Neural crest cell (in vitro differentiated cells): ENCODE measurements at regions not wholly inside any gene's neighbourhood (a gene's known extent, or its start where the extent isn't known, plus 50 kb on each side); places are given as distances from the start of the nearest gene placed in this dataset.

Experiments used
- DNase-seq: peaks from one replicate; pipeline ENCODE4 v3.0.0; 2021; ENCODE audit warnings: low read depth, mixed read lengths, low spot score
- H3K27ac Mint-ChIP-seq: one replicate; pipeline ENCODE4 v1.8.0; 2021; ENCODE audit warnings: mild to moderate bottlenecking, mixed read lengths; ENCODE audit not compliant: unreplicated experiment
- H3K27me3 Mint-ChIP-seq: 2 replicates; pipeline ENCODE4 v1.8.0; 2021; ENCODE audit warnings: low read depth, mild to moderate bottlenecking, mixed read lengths
- H3K36me3 Mint-ChIP-seq: 2 replicates; pipeline ENCODE4 v1.8.0; 2021; ENCODE audit warnings: low read depth, mild to moderate bottlenecking, mixed read lengths
- H3K4me1 Mint-ChIP-seq: 2 replicates; pipeline ENCODE4 v1.8.0; 2021; ENCODE audit warnings: mixed read lengths
- H3K4me3 Mint-ChIP-seq: one replicate; pipeline ENCODE4 v1.8.0; 2021; ENCODE audit warnings: mild to moderate bottlenecking, mixed read lengths
- H3K9me3 Mint-ChIP-seq: 2 replicates; pipeline ENCODE4 v1.8.0; 2021; ENCODE audit warnings: mixed read lengths
- CTCF ChIP-seq: fragments of 200-600 bp; sonication (generic); conservative IDR thresholded peaks from 2 replicates; pipeline ENCODE4 v1.5.0; 2021; ENCODE audit warnings: antibody characterized with exemption, mild to moderate bottlenecking

- Mint-ChIP-seq H3K27me3 (no peaks in the 10 kb centered on the region), H3K27ac (no peak overlapping the region)
These were observed 855.1 kb upstream of the CTNND2 start for GRCh38 chr5:12759377-12759776.

GRCh38 chr5:12757035-12757434 lies 852.8 kb upstream of the CTNND2 start:
- no peak for DNase-seq
- Mint-ChIP-seq H3K36me3 (no peaks in the 10 kb centered on the region), H3K4me3 (no peak overlapping the region), H3K4me1 (no peaks in the 10 kb centered on the region), H3K9me3 (no peaks in the 10 kb centered on the region), H3K27ac (no peak overlapping the region), H3K27me3 (no peaks in the 10 kb centered on the region)
- no peak for TF ChIP-seq CTCF

More at GRCh38 chr5:12759377-12759776, 855.1 kb upstream of the CTNND2 start:
- H3K36me3 Mint-ChIP-seq: no peaks in the 10 kb centered on the region
- no peaks in the 10 kb centered on the region for H3K9me3 Mint-ChIP-seq
- no peaks in the 10 kb centered on the region for H3K4me1 Mint-ChIP-seq
- H3K4me3 Mint-ChIP-seq: no peak overlapping the region
- no peak for TF ChIP-seq CTCF
- DNase-seq: no peak

GRCh38 chr5:12745537-12745936 lies 841.3 kb upstream of the CTNND2 start:
- Mint-ChIP-seq H3K9me3 (no peaks in the 10 kb centered on the region), H3K36me3 (no peaks in the 10 kb centered on the region), H3K4me3 (no peak overlapping the region), H3K27ac (no peak overlapping the region), H3K27me3 (no peaks in the 10 kb centered on the region), H3K4me1 (no peaks in the 10 kb centered on the region)
- no peak for TF ChIP-seq CTCF
- no peak for DNase-seq

- Mint-ChIP-seq H3K4me3 (no peak overlapping the region), H3K27ac (no peak overlapping the region), H3K27me3 (no peaks in the 10 kb centered on the region), H3K4me1 (no peaks in the 10 kb centered on the region), H3K36me3 (no peaks in the 10 kb centered on the region), H3K9me3 (no peaks in the 10 kb centered on the region)
- DNase-seq: no peak
- no peak for TF ChIP-seq CTCF
These were observed 839.3 kb upstream of the CTNND2 start for GRCh38 chr5:12743582-12743981.

- DNase-seq: no peak
- peaks cover 3% of the 10 kb centered on the region for H3K36me3 Mint-ChIP-seq
- no peak for TF ChIP-seq CTCF
- H3K4me3 Mint-ChIP-seq: no peak overlapping the region
- no peaks in the 10 kb centered on the region for H3K27me3 Mint-ChIP-seq
- peaks cover 21% of the 10 kb centered on the region for H3K9me3 Mint-ChIP-seq
- no peak overlapping the region for H3K27ac Mint-ChIP-seq
- H3K4me1 Mint-ChIP-seq: no peaks in the 10 kb centered on the region
These were observed 826.1 kb upstream of the CTNND2 start for GRCh38 chr5:12730354-12730753.

- DNase-seq: no peak
- no peaks in the 10 kb centered on the region for H3K27me3 Mint-ChIP-seq
- no peaks in the 10 kb centered on the region for H3K9me3 Mint-ChIP-seq
- H3K4me1 Mint-ChIP-seq: no peaks in the 10 kb centered on the region
- H3K36me3 Mint-ChIP-seq: no peaks in the 10 kb centered on the region
- no peak overlapping the region for H3K4me3 Mint-ChIP-seq
- TF ChIP-seq CTCF: no peak
- no peak overlapping the region for H3K27ac Mint-ChIP-seq
These were observed 812.4 kb upstream of the CTNND2 start for GRCh38 chr5:12716664-12717063.
